Transverse colon (tissue), 4 donors: ENCODE measurements at regions not wholly inside any gene's neighbourhood (a gene's known extent, or its start where the extent isn't known, plus 50 kb on each side); places are given as distances from the start of the nearest gene placed in this dataset.

Source experiments
- DNase-seq: peaks from one replicate; pipeline ENCODE4 v3.0.0-alpha.2; 2019
- H3K27ac ChIP-seq, 4 donors: fragments of 200-600 bp; sonication (generic); 2 replicates each; pipeline ENCODE4 v1.5.1; 2016 to 2018; ENCODE audit warnings: inconsistent platforms in 4 of 4
- H3K27me3 ChIP-seq: fragments of 200-600 bp; sonication (generic); 2 replicates; pipeline ENCODE4 v1.5.1; 2017; ENCODE audit warnings: inconsistent platforms
- H3K36me3 ChIP-seq, 4 donors: fragments of 200-600 bp; sonication (generic); 2 replicates each; pipeline ENCODE4 v1.5.1; 2017 to 2019; ENCODE audit warnings: inconsistent platforms in 4 of 4
- H3K4me1 ChIP-seq, 4 donors: fragments of 200-600 bp; sonication (generic); 2 replicates each; pipeline ENCODE4 v1.5.1; 2017 to 2020; ENCODE audit warnings: inconsistent platforms in 4 of 4
- H3K4me3 ChIP-seq, 4 donors: fragments of 200-600 bp; sonication (generic); 1 replicate in 1 of 4; 2 replicates in 3 of 4; pipeline versions ENCODE4 v1.5.1 to v1.6.1; 2017 to 2019; ENCODE audit warnings: inconsistent platforms in 4 of 4
- H3K9me3 ChIP-seq, 2 donors: fragments of 200-600 bp; sonication (generic); 2 replicates each; pipeline ENCODE4 v1.5.1; 2017 to 2019; ENCODE audit warnings: inconsistent platforms in 2 of 2
- CTCF ChIP-seq, 5 experiments: fragments of 200-600 bp in 3 of 5; fragments of 450-650 bp in 2 of 5; sonication (generic) in 3 of 5; IDR thresholded peaks; 1 replicate in 2 of 5; 2 replicates in 3 of 5; pipeline ENCODE4 v1.5.1; 2016 to 2017; ENCODE audit warnings: antibody characterized with exemption in 5 of 5, inconsistent platforms in 3 of 5, mild to moderate bottlenecking in 2 of 5, moderate library complexity in 1 of 5
- EP300 ChIP-seq: sonication (generic); formaldehyde crosslinking; IDR thresholded peaks from one replicate; pipeline ENCODE4 v1.6.1; 2017; ENCODE audit warnings: antibody characterized with exemption, low read depth
- POLR2A ChIP-seq: fragments of 450-650 bp; IDR thresholded peaks from one replicate; pipeline ENCODE4 v1.6.1; 2016; ENCODE audit warnings: antibody characterized with exemption, mild to moderate bottlenecking, moderate library complexity
- POLR2AphosphoS5 ChIP-seq, 3 donors: sonication (generic); formaldehyde crosslinking; IDR thresholded peaks; one replicate each; pipeline ENCODE4 v1.6.1; 2016; ENCODE audit warnings: antibody characterized with exemption in 3 of 3
- WGBS, 2 donors: methylation state at CpG; one replicate each; pipeline ENCODE4 v1.1.5; 2018; ENCODE audit warnings: low coverage in 1 of 2; 5-methylcytosine and 5-hydroxymethylcytosine counted together
- in situ Hi-C, 4 donors: fragments of 200-750 bp; cut with MboI; loops; one replicate each; pipeline versions ENCODE4 v1.15.0 to v1.15.1; 2017; ENCODE audit warnings: low sequenced_read_pairs in 3 of 4, low pct_ligation_motif_present in 1 of 4, low pct_unique_long_range_greater_than_20kb in 1 of 4
- intact Hi-C: fragments of 100-400 bp; cut with DNase I; formaldehyde crosslinking; loops from one replicate; pipeline ENCODE4 v1.15.1; 2023; ENCODE audit warnings: low total_unique reads

- intact Hi-C loops, result no loop called here
- Histone ChIP-seq H3K27ac (no peak overlapping the region), H3K36me3 (no peaks in the 10 kb centered on the region), H3K27me3 (no peaks in the 10 kb centered on the region), H3K4me1 (peaks cover 0 to 7% (median 0%) of the 10 kb centered on the region in 4 donors), H3K9me3 (no peaks in the 10 kb centered on the region), H3K4me3 (no peak overlapping the region)
- TF ChIP-seq POLR2AphosphoS5 (IDR thresholded peaks at IDR 0.05) (no peak), EP300 (no peak), CTCF (IDR thresholded peaks at IDR 0.05) (no peak), POLR2A (no peak)
- peak; percentile 11 for DNase-seq
- in situ Hi-C loops, result no loop called here
- WGBS, 2 donors, result 82 to 100% methylated on average over 2 to 11 of the region's 11 CpGs
Measured at GRCh38 chr6:87794922-87795885, 93.2 kb upstream of the AKIRIN2 start.

GRCh38 chr6:87793315-87793714 lies 91.3 kb upstream of the AKIRIN2 start:
- intact Hi-C loops, result no loop called here
- in situ Hi-C loops, result no loop called here

GRCh38 chr6:87791982-87792381 lies 89.9 kb upstream of the AKIRIN2 start:
- TF ChIP-seq POLR2A (no peak), EP300 (no peak), CTCF (IDR thresholded peaks at IDR 0.05) (no peak)
- Histone ChIP-seq H3K4me3 (no peak overlapping the region), H3K36me3 (no peaks in the 10 kb centered on the region), H3K27ac (no peak overlapping the region), H3K9me3 (no peaks in the 10 kb centered on the region), H3K4me1 (peaks cover 0 to 11% (median 0%) of the 10 kb centered on the region in 4 donors), H3K27me3 (no peaks in the 10 kb centered on the region)
- in situ Hi-C loops, result no loop called here
- intact Hi-C loops, result loop anchor here (2.0 kb wide), 1 partner anchor 35 kb away; no protein-coding TSS in a partner anchor
- WGBS, 2 donors, result 69 to 79% methylated on average over 2 to 7 of the region's 7 CpGs
- no peak for DNase-seq

More at GRCh38 chr6:87793315-87793714, 91.3 kb upstream of the AKIRIN2 start:
- H3K4me3 ChIP-seq, result no peak overlapping the region
- no peaks in the 10 kb centered on the region for H3K9me3 ChIP-seq
- 79 to 89% methylated on average over 2 of the region's 2 CpGs for WGBS, 2 donors
- H3K4me1 ChIP-seq, result peaks cover 0 to 11% (median 0%) of the 10 kb centered on the region in 4 donors
- no peak overlapping the region for H3K27ac ChIP-seq
- H3K36me3 ChIP-seq, result no peaks in the 10 kb centered on the region
- no peaks in the 10 kb centered on the region for H3K27me3 ChIP-seq
- DNase-seq, result no peak
- TF ChIP-seq CTCF (IDR thresholded peaks at IDR 0.05), result no peak

GRCh38 chr6:87791485-87791884 lies 89.5 kb upstream of the AKIRIN2 start:
- H3K27ac ChIP-seq, result no peak overlapping the region
- WGBS, 2 donors, result 63 to 75% methylated on average over 3 to 6 of the region's 6 CpGs
- no peak overlapping the region for H3K4me3 ChIP-seq
- TF ChIP-seq CTCF (IDR thresholded peaks at IDR 0.05) (no peak), EP300 (no peak), POLR2AphosphoS5 (IDR thresholded peaks at IDR 0.05) (no peak), POLR2A (no peak)
- intact Hi-C loops (loop anchor here (2.0 kb wide), 1 partner anchor 35 kb away; no protein-coding TSS in a partner anchor), in situ Hi-C loops (no loop called here)
- H3K9me3 ChIP-seq, result no peaks in the 10 kb centered on the region
- H3K36me3 ChIP-seq, result no peaks in the 10 kb centered on the region
- DNase-seq, result no peak
- H3K4me1 ChIP-seq, result peaks cover 0 to 11% (median 0%) of the 10 kb centered on the region in 4 donors
- no peaks in the 10 kb centered on the region for H3K27me3 ChIP-seq
